OCI-LY7 (cell line): ENCODE measurements at regions not wholly inside any gene's neighbourhood (a gene's known extent, or its start where the extent isn't known, plus 50 kb on each side); places are given as distances from the start of the nearest gene placed in this dataset.
A peak's percentile ranks its signal among the peaks of the same experiment; 100 is the strongest.

Experiments
- BruUV-seq: library from RNA; stranded (reverse); fragments of 400-500 nt; replicated peaks from 2 replicates; lab custom pipeline; 2021; lab: Mats Ljungman, UMichigan
- CTCF ChIA-PET: fragments of 300-600 bp; sonication (Branson Sonifier 250); formaldehyde crosslinking; loops from one replicate; lab custom pipeline; 2022; ENCODE audit warnings: antibody characterized with exemption; ENCODE audit not compliant: unreplicated experiment; lab: Charles Lee
- POLR2A ChIA-PET: fragments of 300-600 bp; sonication (Branson Sonifier 250); formaldehyde crosslinking; loops from one replicate; lab custom pipeline; 2022; ENCODE audit warnings: antibody characterized with exemption; lab: Charles Lee
- DNase-seq: peaks from one replicate; pipeline ENCODE4 v3.0.0-alpha.2; 2015; ENCODE audit warnings: low spot score
- H2AFZ ChIP-seq: fragments of 200-600 bp; sonication (generic), shearing (Covaris generic); 2 replicates; pipeline ENCODE4 v1.6.1; 2014; ENCODE audit warnings: mild to moderate bottlenecking, antibody characterized with exemption, low read length, moderate library complexity
- H3K27ac ChIP-seq: fragments of 200-600 bp; sonication (generic); 2 replicates; pipeline ENCODE4 v1.5.1; 2014; ENCODE audit warnings: mixed run types, low read depth, mild to moderate bottlenecking, moderate library complexity, low read length, inconsistent platforms; ENCODE audit not compliant: poor library complexity, severe bottlenecking
- H3K36me3 ChIP-seq: fragments of 200-600 bp; sonication (generic); 2 replicates; pipeline ENCODE4 v1.6.1; 2014; ENCODE audit warnings: mild to moderate bottlenecking, antibody characterized with exemption, low read length, moderate library complexity, mixed read lengths; ENCODE audit not compliant: insufficient read depth
- H3K4me1 ChIP-seq: fragments of 200-600 bp; sonication (generic); 2 replicates; pipeline ENCODE4 v1.5.1; 2014; ENCODE audit warnings: mild to moderate bottlenecking, low read length; ENCODE audit not compliant: insufficient read depth, poor library complexity, severe bottlenecking
- H3K4me2 ChIP-seq: fragments of 200-600 bp; sonication (generic); 2 replicates; pipeline ENCODE4 v1.6.1; 2014; ENCODE audit warnings: mild to moderate bottlenecking, low read length
- H3K4me3 ChIP-seq: fragments of 200-600 bp; sonication (generic); 2 replicates; pipeline ENCODE4 v1.5.1; 2014; ENCODE audit warnings: mild to moderate bottlenecking, low read depth, low read length; ENCODE audit not compliant: poor library complexity, severe bottlenecking
- H3K79me2 ChIP-seq: fragments of 200-600 bp; sonication (generic); 2 replicates; pipeline ENCODE4 v1.6.1; 2016; ENCODE audit warnings: low read depth, mild to moderate bottlenecking, low read length, moderate library complexity, mixed read lengths; ENCODE audit not compliant: insufficient read depth
- H3K9me2 ChIP-seq: fragments of 200-600 bp; sonication (generic); 2 replicates; pipeline ENCODE4 v1.6.1; 2016; ENCODE audit warnings: mild to moderate bottlenecking, low read length, mixed read lengths; ENCODE audit not compliant: insufficient read depth
- H3K9me3 ChIP-seq: fragments of 200-600 bp; sonication (generic); 2 replicates; pipeline ENCODE4 v1.6.1; 2014; ENCODE audit warnings: mild to moderate bottlenecking, mixed run types, low read length, mixed read lengths
- H4K20me1 ChIP-seq: fragments of 200-600 bp; sonication (generic); 2 replicates; pipeline ENCODE4 v1.6.1; 2014; ENCODE audit warnings: mild to moderate bottlenecking, antibody characterized with exemption, low read length, moderate library complexity, mixed read lengths; ENCODE audit not compliant: insufficient read depth
- EZH2phosphoT487 ChIP-seq: fragments of 200-600 bp; sonication (generic); IDR thresholded peaks from 2 replicates; pipeline ENCODE4 v1.6.1; 2018; ENCODE audit warnings: low read depth, borderline replicate concordance, mild to moderate bottlenecking, mixed run types, antibody characterized with exemption, low read length, moderate library complexity, mixed read lengths
- intact Hi-C: fragments of 100-400 bp; cut with micrococcal nuclease; formaldehyde crosslinking; loops from one replicate; pipeline ENCODE4 v1.10.0; 2022; ENCODE audit not compliant: unreplicated experiment
- TF ChIP-seq, protein P1 (sequence below): fragments of 200-600 bp; sonication (generic); conservative IDR thresholded peaks from 2 replicates; pipeline ENCODE4 v1.5.1; 2014; ENCODE audit warnings: mild to moderate bottlenecking, antibody characterized with exemption, low read length, moderate library complexity, mixed read lengths

DNA sequence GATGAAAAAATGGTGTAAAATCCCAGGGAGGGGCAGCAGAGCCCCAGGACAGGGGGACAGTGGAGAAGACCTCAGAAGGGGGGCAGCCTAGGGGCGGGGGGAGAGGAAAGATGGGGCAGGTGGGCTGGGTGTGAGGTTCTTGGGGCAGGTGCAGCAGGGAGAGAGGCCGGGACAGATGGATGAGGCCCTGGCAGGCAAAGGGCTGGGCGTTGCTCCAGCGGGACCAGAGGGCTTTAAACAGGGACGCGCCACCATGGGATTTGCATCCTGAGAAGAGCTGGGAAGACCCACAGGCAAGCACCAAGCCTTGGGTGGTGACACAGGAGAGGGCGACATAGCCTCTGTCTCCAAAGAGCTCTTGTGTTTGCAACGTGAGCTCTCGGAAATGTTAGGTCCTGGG is 1342.8 kb downstream of the TBC1D22A start:
- intact Hi-C loops = no loop called here
- TF ChIP-seq, protein P1, sequence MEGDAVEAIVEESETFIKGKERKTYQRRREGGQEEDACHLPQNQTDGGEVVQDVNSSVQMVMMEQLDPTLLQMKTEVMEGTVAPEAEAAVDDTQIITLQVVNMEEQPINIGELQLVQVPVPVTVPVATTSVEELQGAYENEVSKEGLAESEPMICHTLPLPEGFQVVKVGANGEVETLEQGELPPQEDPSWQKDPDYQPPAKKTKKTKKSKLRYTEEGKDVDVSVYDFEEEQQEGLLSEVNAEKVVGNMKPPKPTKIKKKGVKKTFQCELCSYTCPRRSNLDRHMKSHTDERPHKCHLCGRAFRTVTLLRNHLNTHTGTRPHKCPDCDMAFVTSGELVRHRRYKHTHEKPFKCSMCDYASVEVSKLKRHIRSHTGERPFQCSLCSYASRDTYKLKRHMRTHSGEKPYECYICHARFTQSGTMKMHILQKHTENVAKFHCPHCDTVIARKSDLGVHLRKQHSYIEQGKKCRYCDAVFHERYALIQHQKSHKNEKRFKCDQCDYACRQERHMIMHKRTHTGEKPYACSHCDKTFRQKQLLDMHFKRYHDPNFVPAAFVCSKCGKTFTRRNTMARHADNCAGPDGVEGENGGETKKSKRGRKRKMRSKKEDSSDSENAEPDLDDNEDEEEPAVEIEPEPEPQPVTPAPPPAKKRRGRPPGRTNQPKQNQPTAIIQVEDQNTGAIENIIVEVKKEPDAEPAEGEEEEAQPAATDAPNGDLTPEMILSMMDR = no peak
- TF ChIP-seq EZH2phosphoT487 = no peak
- Histone ChIP-seq H3K4me1 (peaks cover 38% of the 10 kb centered on the region), H3K36me3 (peaks cover 3% of the 10 kb centered on the region; the same call in 1 of the 2 replicates), H3K4me3 (no peak overlapping the region), H3K9me2 (no peaks in the 10 kb centered on the region), H3K9me3 (peaks cover 26% of the 10 kb centered on the region; the same call in 1 of the 2 replicates), H2AFZ (peak overlapping the region; percentile 89), H3K4me2 (peak overlapping the region; percentile 54), H3K79me2 (no peaks in the 10 kb centered on the region), H3K27ac (no peak overlapping the region), H4K20me1 (no peaks in the 10 kb centered on the region)
- ChIA-PET CTCF (no interaction called here), POLR2A (interaction anchor here (1.0 kb wide), 1 partner anchor 24 kb away, joined by 3 read pairs; no protein-coding TSS in a partner anchor)
- no peak for DNase-seq
- BruUV-seq = no TSS peak

DNA sequence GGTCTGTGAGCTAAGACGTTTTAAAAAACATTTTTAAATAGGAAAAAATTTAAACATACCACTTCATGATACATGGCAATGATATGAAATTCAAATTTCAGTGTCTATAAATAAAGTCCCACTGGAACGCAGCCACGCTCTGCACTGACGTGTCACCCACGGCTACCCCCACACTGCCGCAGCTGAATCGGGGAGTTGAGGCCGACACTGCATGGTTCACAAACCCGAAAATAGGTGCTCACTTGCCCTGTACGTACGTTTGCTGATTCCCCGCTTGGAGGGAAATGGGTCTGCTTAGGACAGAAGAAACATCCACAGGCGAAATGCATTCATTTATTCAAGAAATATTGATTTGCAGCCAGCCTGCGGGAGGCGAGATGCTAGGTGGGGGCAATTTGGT is 1342.3 kb downstream of the TBC1D22A start:
- H4K20me1 ChIP-seq = no peaks in the 10 kb centered on the region
- DNase-seq = no peak

More for the DNA sequence above, 1342.3 kb downstream of the TBC1D22A start:
- H3K79me2 ChIP-seq = no peaks in the 10 kb centered on the region
- BruUV-seq = no TSS peak
- H3K36me3 ChIP-seq = peaks cover 3% of the 10 kb centered on the region; the same call in 1 of the 2 replicates
- TF ChIP-seq, protein P1 = no peak
- TF ChIP-seq EZH2phosphoT487 = no peak
- ChIA-PET POLR2A (interaction anchor here (0.7 kb wide), 1 partner anchor 116 kb away, joined by 4 read pairs; no protein-coding TSS in a partner anchor), CTCF (no interaction called here)
- H3K4me2 ChIP-seq = peak overlapping the region; percentile 54
- peak overlapping the region; percentile 89 for H2AFZ ChIP-seq
- no peaks in the 10 kb centered on the region for H3K9me2 ChIP-seq
- peaks cover 24% of the 10 kb centered on the region; the same call in 1 of the 2 replicates for H3K9me3 ChIP-seq
- no peak overlapping the region for H3K4me3 ChIP-seq
- intact Hi-C loops = no loop called here
- H3K4me1 ChIP-seq = peaks cover 43% of the 10 kb centered on the region
- no peak overlapping the region for H3K27ac ChIP-seq
